GM21515 (cell line): ENCODE measurements at regions not wholly inside any gene's neighbourhood (a gene's known extent, or its start where the extent isn't known, plus 50 kb on each side); places are given as distances from the start of the nearest gene placed in this dataset.

Source experiments
- ATAC-seq: cut with Tn5 transposase; IDR thresholded peaks from one replicate; pipeline ENCODE4 v1.9.1; 2021; ENCODE audit not compliant: unreplicated experiment

DNA sequence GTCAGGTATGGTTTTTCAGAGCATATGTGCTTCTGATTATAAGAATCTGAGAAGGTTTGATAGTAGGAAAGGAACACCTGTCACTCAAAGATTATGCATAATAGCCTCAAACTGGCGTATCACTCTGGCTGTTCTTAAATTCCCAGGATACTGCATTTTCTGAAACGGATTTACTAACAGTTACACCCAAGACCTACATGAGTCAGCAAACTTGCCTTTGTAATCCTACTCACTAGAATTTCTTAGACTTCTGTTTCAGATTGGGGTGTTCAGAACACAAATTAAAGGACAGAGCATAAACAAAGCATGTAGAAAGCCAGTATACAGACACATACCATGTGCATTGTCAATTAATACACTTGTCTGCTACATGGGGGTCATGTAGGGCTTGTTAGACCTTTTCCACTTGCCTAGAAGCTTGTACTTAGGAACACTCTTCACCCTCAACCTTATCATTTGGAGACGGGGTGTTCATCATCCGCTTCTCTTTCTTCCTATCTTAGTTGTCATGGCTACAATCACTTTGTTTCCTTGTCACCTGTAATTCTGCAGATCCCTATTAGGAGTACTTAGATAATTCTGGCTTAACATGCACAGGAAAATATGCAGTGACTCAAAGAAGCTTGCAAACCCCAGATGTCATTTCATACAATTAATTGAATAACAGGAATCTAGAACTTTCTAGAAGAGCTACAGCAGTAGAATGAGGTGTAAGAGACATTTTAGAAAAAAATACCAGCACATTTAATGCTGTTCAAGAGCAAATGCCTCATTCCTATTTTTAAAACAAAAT lies 593.0 kb upstream of the TENM3 start:
- ATAC-seq: no peak

- ATAC-seq: no peak
These were observed 586.5 kb upstream of the TENM3 start for GRCh38 chr4:181656748-181657147.

DNA sequence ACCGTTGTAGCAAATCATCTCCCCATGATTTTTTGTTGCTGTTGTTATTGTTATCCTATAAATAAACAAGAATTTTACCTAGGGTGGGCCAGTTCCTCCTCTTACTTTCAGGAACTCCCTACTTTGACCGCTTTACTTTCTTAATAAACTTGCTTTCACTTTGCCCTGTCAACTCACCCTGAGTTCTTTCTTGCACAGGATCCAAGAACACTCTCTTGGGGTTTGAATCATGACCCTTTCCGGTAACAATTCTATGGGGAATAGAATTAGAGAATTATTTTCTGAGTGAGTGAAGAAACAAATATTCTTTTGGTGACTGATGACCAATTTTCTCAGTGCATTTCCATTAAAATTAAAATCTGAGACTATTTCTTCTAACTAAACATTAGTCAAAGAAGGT lies 584.0 kb upstream of the TENM3 start:
- ATAC-seq: no peak

- no peak for ATAC-seq
These were observed 583.3 kb upstream of the TENM3 start for GRCh38 chr4:181659876-181660275.

DNA sequence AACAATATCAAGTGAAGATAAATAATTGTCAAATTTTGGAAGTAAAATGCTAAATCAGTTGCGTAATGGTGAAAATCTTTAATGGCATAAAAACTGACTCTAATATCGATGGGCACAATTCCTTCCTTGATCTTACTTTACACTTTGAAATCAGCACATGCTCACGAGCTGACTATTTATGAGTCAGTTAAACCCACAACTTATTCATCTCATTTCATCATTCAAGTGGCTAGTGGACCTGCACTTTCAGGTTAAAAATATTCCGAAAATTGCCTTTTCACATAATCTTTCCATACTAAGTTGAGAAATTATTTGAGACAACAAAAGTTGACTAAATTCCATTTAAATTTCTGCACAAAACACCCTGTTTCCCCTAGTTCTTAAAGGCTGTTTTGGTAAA lies 582.1 kb upstream of the TENM3 start:
- no peak for ATAC-seq

GRCh38 chr4:181661923-181662322 lies 581.3 kb upstream of the TENM3 start:
- ATAC-seq: no peak

GRCh38 chr4:181662383-181662782 lies 580.8 kb upstream of the TENM3 start:
- no peak for ATAC-seq

DNA sequence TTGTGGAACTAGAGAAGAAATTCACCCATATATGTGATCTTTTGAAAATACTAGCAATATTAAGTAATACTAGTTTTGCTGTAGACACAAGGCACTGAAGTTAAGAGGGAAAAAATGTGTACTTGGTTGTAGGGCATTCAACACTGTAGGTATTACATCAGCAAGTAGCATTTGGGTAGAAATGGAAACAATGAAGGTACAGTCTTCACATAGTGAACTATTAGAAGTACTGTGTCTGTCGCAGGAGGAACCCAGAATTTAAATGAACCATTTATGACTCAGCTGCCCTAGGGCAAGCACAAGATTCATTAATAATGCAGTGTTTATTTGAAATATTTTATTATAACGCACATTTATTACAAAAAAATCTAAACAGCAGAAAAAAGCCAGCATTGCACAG lies 572.7 kb upstream of the TENM3 start:
- ATAC-seq: no peak

GRCh38 chr4:181671672-181672071 lies 571.5 kb upstream of the TENM3 start:
- ATAC-seq: no peak

GRCh38 chr4:181672751-181673150 lies 570.5 kb upstream of the TENM3 start:
- no peak for ATAC-seq

DNA sequence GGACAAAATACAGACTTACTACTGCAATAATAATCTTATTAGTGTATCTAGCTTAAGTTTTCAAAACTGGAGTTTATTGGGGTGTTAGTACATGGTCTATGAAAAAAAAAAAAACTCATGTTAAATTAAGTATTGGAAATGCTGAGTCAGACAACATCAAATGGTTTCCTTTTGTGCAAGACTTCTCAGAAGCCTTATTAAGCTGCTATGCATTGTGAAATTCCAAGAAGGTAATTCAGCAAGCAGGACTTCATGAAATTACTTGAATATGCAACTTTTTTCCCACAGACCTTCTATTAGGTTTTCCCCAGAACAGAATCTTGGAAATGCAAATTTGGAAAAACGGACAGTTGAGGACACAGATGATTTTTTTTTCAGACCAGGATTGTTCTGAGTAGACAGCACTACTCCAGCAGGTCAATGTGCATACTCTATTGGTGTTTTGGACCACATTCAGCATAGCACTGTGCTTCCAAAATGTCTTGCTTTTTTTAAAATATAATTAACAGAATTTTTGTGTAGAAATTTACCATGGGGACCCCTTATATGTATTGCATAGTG lies 568.8 kb upstream of the TENM3 start:
- ATAC-seq: no peak

DNA sequence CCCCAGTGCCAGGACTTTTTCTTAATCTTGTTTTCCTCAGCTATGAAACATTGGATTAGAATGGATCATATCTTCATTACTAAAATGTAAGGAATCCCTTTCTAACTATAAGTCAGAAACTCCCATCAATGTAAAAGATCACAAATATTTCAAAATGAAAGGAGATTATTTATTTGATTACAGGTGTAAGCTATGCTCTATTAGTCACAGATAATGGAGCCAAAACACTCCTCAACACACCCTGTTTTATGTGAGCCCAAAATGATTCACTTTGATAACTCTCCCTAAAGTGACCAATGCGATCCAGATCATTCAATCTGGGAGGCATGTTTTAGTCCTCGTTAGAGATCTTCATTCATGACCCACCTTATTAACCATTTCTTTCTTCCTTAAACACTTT lies 566.7 kb upstream of the TENM3 start:
- ATAC-seq: no peak

DNA sequence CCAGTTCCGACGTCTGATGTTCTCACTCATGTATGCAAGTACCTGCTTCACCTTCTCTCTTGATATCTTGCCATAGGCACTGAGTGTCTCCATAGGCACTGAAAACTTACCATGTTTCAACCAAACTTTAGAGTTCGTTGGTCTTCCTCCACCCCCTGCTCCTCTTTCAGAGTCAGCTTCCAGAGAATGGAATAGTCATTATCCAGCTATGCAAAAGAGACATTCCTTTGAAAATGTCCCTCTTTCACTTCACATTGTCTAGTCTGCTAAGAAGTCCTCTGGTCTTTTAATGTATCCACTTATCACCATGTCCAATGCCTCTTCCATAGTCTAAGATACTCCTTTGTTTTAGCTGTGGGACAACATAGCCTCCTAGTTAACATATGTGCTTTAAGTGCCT lies 566.0 kb upstream of the TENM3 start:
- ATAC-seq: no peak

GRCh38 chr4:181677621-181678020 lies 565.6 kb upstream of the TENM3 start:
- ATAC-seq: no peak

GRCh38 chr4:181679754-181680153 lies 563.4 kb upstream of the TENM3 start:
- no peak for ATAC-seq

DNA sequence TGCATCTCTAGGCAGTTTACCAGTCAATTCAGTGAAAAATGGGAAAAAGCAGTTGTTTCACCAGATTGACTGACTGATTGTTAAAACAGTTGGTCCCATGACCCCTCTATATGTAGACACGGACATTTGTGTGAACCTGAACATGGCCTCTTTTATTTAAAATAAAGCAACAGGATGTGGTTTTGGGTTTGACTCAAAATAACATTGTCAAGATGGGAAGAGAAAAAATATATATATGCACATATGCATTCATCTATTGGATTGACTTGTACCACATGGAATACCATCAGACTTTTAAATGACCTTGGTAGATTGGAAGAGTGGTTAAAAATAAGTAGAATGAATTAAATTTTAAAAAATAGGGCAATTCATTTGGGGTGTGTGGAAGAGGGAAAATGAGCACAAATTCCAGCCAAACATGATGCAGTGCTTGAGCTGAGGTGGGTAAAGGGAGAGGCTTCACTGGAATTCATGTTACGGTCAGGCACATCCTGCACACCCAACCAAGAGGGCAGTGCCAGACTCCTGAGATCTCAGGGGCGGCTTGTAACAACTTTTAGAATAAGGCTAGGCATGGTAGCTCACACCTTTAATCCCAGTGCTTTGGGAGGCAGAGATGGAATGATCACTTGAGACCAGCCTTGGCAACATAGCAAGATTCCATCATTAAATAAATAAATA lies 560.7 kb upstream of the TENM3 start:
- no peak for ATAC-seq

DNA sequence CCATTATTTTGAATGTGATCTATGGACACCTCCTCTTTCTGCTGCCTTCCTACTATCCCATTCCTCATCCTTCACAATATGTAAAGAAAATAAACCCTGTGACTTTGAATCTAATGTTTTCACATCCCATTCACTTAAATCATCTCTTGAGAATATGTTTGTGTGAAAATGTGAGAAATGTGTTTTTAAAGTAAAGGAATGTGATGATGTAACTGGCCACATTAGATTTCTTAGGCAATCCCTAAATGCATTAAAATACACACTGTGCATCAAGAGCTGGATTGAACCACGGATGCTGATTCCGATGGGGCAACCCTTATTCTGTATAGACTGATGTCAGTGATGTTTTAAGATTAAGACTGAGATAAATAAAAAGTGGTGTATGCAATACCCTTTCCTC lies 558.9 kb upstream of the TENM3 start:
- ATAC-seq: no peak

- ATAC-seq: no peak
These were observed 557.7 kb upstream of the TENM3 start for GRCh38 chr4:181685461-181685860.

- no peak for ATAC-seq
These were observed 557.3 kb upstream of the TENM3 start for GRCh38 chr4:181685911-181686310.

- no peak for ATAC-seq
These were observed 556.1 kb upstream of the TENM3 start for GRCh38 chr4:181687116-181687515.

DNA sequence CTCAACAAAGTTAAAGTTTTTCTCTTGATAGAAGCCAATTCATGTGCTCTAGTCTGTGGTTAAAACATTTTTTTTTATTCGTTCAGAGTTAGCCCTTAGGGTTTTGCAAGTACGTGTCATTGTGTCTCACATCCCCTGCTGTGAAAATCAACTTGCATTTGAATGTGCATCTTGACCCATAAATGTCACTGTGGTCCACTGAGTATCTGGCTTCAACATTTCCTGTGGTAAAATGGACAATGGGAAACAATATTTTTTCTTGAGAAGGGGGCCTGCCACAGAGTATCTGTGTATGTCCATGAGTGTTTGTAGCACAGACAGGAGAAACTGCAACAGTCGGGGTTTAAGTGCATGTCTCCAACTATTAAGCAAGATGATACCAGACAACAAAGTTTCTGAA lies 554.8 kb upstream of the TENM3 start:
- no peak for ATAC-seq

DNA sequence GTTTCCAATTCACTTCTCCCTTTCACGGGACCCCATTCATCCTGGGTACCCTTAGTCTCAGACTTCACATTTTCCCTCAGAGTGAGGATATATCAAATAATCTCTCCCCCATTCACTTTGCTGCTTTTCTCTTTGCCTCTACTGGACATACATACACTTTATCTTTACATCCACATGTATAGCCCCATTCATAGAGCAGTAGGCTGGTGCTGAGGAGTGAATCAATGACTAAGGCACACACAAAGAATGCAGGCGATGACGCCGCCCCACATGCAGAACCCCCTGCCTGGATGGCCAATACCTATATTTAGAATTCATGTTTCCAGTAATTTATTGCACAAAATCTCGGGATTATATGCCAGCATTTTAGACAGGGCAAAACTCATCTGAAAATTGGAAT lies 554.3 kb upstream of the TENM3 start:
- no peak for ATAC-seq
